GM21515 (cell line): ENCODE measurements at regions not wholly inside any gene's neighbourhood (a gene's known extent, or its start where the extent isn't known, plus 50 kb on each side); places are given as distances from the start of the nearest gene placed in this dataset.
"Not testable (repeated sequence)": the region's sequence is repeated elsewhere in the genome, so short reads cannot be mapped to it uniquely, and the experiment has no call there.

ENCODE experiments used
- ATAC-seq: cut with Tn5 transposase; IDR thresholded peaks from one replicate; pipeline ENCODE4 v1.9.1; 2021; ENCODE audit not compliant: unreplicated experiment

DNA sequence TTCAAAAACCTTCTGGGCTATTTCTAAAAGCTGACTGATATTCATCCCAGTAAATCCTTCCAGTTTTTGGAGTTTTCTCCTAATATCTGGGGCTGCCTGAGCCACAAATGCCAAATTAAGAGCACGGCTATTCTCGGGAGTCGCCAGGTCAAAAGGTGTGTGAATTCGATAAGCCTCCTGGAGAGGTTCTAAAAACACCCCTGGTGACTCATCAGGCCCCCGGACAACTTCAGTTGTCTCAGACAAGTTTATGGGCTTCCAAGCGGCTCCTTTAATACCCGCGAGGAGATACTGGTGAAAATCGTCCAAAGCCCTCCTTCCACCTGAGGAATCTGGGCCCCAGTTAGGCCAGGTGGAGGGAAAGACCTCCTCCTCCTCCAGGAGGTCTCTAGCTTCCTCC is 677.1 kb downstream of the TMEM121 start:
- ATAC-seq: no peak

GRCh38 chr14:106204063-106204462 is 677.7 kb downstream of the TMEM121 start:
- ATAC-seq: no peak

GRCh38 chr14:106207316-106207715 is 680.9 kb downstream of the TMEM121 start:
- ATAC-seq: no peak

- no peak for ATAC-seq
Measured at GRCh38 chr14:106208794-106209193, 682.4 kb downstream of the TMEM121 start.

- ATAC-seq: no peak
Measured at GRCh38 chr14:106209755-106210154, 683.4 kb downstream of the TMEM121 start.

DNA sequence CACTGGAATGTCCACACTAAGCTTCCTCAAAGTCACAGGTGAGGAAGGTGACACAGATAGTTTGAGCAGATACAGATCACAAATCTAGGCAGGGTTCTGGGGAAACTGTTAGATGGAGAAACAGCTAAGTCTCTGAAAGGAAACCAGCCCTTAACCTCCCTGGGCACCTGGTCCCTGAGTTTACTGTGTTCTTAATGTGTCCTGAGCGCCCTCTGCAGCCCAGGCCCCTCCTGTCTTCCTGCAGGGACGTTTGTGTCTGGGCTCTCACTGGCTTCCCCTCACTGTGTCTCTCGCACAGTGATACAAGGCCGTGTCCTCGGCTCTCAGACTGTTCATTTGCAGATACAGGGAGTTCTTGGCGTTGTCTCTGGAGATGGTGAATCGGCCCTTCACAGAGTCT is 684.3 kb downstream of the TMEM121 start:
- no peak for ATAC-seq

DNA sequence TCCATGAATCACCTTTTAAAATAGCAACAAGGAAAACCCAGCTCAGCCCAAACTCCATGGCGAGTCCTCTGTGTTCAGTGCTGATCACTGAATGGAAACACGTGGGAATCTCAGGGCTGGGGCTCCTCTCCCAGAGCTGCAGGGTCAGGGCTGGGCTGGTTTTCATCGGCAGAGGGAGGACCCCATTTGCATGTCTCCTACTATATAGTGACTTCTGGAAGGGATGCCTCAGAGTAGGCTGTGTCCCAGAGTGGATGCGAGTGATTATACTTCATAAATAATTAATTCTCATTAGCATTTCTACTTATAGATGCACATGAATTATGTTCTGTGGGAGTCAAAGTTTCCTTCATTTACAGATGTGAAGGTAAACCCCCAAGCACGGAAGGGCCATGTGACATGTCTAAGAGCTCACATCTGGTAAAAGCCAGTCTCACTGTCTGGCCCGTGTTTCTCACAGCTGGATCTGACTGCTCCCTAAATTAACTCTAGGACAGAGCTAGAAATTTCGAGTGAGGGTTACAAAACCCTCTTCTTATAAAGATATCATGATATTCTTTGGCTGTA is 685.0 kb downstream of the TMEM121 start:
- ATAC-seq: no peak

GRCh38 chr14:106215229-106215628 is 688.8 kb downstream of the TMEM121 start:
- ATAC-seq: no peak

GRCh38 chr14:106216679-106217078 is 690.3 kb downstream of the TMEM121 start:
- ATAC-seq: no peak

- no peak for ATAC-seq
Measured at GRCh38 chr14:106218174-106218573, 691.8 kb downstream of the TMEM121 start.

GRCh38 chr14:106222311-106222710 is 695.9 kb downstream of the TMEM121 start:
- no peak for ATAC-seq

GRCh38 chr14:106222731-106223130 is 696.3 kb downstream of the TMEM121 start:
- no peak for ATAC-seq

DNA sequence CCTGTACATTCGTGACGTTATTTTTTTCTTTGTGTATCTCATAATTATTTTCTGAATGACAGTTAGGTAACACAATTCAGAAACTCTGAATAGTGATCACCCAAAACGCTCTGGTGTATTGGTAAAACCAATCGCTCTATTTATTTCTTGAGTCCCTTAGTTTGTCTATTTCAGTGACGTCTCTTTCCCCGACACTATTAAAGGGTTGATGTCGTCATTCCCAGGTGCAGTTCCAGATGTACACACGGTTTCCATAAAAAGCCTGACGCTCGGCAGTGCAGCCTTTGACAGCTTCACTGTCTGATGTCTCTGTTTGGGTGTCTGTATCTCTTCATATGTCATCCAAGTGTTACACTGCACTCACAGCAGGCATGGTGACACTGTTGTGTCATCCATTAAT is 701.4 kb downstream of the TMEM121 start:
- no peak for ATAC-seq

GRCh38 chr14:106228541-106229158 is 702.3 kb downstream of the TMEM121 start:
- ATAC-seq: no peak

DNA sequence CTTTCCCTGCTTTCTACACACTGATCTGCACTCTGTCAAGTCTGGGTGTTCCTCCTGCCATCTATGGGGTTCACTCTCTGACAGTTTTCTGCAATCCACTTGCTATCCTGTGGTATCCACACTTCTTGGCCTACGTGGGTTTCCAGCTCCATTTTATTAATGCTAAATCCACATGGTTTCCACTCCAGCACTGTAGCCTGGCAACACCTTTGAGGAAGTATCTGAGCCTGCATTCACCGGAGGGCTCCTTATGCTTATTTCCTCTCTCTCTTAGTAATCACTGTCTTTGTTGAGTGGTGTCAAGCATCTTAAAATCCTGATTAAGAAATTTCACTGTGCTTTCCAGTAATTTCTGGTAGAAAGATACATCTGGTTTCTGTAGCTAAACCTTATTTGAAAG is 703.7 kb downstream of the TMEM121 start:
- ATAC-seq: no peak

DNA sequence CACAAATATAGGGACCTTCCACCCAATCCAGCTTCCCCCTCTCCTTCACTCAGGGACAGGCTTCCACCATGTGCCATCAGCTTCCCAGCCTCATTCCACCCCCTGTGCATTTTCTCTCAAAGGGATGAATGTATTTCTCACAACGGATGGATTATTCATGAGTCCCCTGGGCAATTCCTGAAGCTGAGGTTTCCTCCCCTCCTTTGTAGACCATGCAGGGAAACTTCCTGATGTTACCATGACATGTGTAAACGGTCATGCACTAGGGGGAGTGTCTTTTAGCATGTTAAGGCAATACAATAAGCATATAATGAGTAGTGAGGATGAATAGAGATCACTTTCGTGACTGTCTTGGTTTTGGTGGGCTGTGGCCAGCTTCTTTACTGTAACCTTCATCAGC is 706.8 kb downstream of the TMEM121 start:
- ATAC-seq: not testable (repeated sequence)

- not testable (repeated sequence) for ATAC-seq
Measured at GRCh38 chr14:106234525-106235254, 708.3 kb downstream of the TMEM121 start.

GRCh38 chr14:106235356-106236159 is 709.2 kb downstream of the TMEM121 start:
- ATAC-seq: no peak

GRCh38 chr14:106248321-106249192 is 722.2 kb downstream of the TMEM121 start:
- ATAC-seq: no peak

DNA sequence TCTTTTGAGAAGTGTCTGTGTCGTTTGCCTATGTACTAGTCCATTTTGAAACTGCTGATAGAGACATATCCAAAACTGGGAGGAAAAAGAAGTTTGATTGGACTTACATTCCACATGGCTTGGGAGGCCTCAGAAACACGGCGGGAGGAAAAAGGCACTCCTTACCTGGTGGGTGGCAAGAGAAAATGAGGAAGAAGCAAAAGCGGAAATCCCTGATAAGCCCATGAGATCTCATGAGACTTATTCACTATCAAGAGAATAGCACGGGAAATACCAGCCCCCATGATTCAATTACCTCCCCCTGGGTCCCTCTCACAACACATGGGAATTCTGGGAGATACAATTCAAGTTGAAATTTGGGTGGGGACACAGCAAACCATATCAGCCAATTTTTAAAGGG is 727.6 kb downstream of the TMEM121 start:
- not testable (repeated sequence) for ATAC-seq

DNA sequence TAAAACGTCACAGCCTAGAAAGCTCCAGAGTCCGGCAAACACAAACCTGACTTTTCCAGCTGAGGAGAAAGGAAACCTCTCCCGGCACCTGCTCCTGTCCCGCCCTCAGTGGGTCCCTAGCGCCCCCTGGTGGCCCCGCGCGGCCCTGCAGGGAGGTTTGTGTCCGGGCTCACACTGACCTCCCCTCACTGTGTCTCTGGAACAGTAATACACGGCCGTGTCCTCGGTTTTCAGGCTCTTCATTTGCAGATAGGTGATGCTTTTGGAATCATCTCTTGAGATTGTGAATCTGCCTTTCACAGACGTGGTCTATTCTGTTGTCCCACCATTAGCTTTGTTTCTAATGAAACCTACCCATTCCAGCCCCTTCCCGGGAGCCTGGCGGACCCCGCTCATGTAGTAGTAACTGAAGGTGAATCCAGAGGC is 731.2 kb downstream of the TMEM121 start:
- not testable (repeated sequence) for ATAC-seq
